TTC549 (cell line): ENCODE measurements at regions not wholly inside any gene's neighbourhood (a gene's known extent, or its start where the extent isn't known, plus 50 kb on each side); places are given as distances from the start of the nearest gene placed in this dataset.
"Not testable (repeated sequence)": the region's sequence is repeated elsewhere in the genome, so short reads cannot be mapped to it uniquely, and the experiment has no call there.

Experiments
- FAIRE-seq: peaks from 2 replicates; lab custom pipeline; 2012; peaks lifted over from hg19 to GRCh38; lab: Jason Lieb, UNC

GRCh38 chr14:30312214-30312613 is 246.7 kb upstream of the G2E3 start:
- no peak for FAIRE-seq

- FAIRE-seq: no peak
Observed at GRCh38 chr14:30317729-30318128, 241.2 kb upstream of the G2E3 start.

- no peak for FAIRE-seq
Observed at GRCh38 chr14:30322819-30323218, 236.1 kb upstream of the G2E3 start.

GRCh38 chr14:30330033-30330432 is 228.9 kb upstream of the G2E3 start:
- no peak for FAIRE-seq

- FAIRE-seq: peak; percentile 26
Observed at GRCh38 chr14:30330445-30330844, 228.5 kb upstream of the G2E3 start.

GRCh38 chr14:30331030-30331429 is 227.9 kb upstream of the G2E3 start:
- FAIRE-seq: no peak

- no peak for FAIRE-seq
Observed at GRCh38 chr14:30332374-30332773, 226.6 kb upstream of the G2E3 start.

- no peak for FAIRE-seq
Observed at GRCh38 chr14:30333934-30334333, 225.0 kb upstream of the G2E3 start.

GRCh38 chr14:30337456-30337855 is 221.5 kb upstream of the G2E3 start:
- no peak for FAIRE-seq

- no peak for FAIRE-seq
Observed at GRCh38 chr14:30339311-30339901, 219.6 kb upstream of the G2E3 start.

- FAIRE-seq: no peak
Observed at GRCh38 chr14:30340495-30340894, 218.5 kb upstream of the G2E3 start.

- no peak for FAIRE-seq
Observed at GRCh38 chr14:30345511-30345910, 213.4 kb upstream of the G2E3 start.

GRCh38 chr14:30348445-30348844 is 210.5 kb upstream of the G2E3 start:
- FAIRE-seq: no peak

- no peak for FAIRE-seq
Observed at GRCh38 chr14:30349520-30349919, 209.4 kb upstream of the G2E3 start.

GRCh38 chr14:30354439-30354838 is 204.5 kb upstream of the G2E3 start:
- FAIRE-seq: no peak

GRCh38 chr14:30355431-30355913 is 203.5 kb upstream of the G2E3 start:
- FAIRE-seq: no peak

- no peak for FAIRE-seq
Observed at GRCh38 chr14:30356438-30357202, 202.3 kb upstream of the G2E3 start.

GRCh38 chr14:30357791-30358190 is 201.2 kb upstream of the G2E3 start:
- FAIRE-seq: no peak

- FAIRE-seq: no peak
Observed at GRCh38 chr14:30362369-30363218, 196.4 kb upstream of the G2E3 start.

- not testable (repeated sequence) for FAIRE-seq
Observed at GRCh38 chr14:30363219-30363880, 195.6 kb upstream of the G2E3 start.

- no peak for FAIRE-seq
Observed at GRCh38 chr14:30369502-30370180, 189.3 kb upstream of the G2E3 start.

GRCh38 chr14:30373053-30373452 is 185.9 kb upstream of the G2E3 start:
- no peak for FAIRE-seq
